ENCODE measurements at regions not wholly inside any gene's neighbourhood (a gene's known extent, or its start where the extent isn't known, plus 50 kb on each side); places are given as distances from the start of the nearest gene placed in this dataset.

DNA sequence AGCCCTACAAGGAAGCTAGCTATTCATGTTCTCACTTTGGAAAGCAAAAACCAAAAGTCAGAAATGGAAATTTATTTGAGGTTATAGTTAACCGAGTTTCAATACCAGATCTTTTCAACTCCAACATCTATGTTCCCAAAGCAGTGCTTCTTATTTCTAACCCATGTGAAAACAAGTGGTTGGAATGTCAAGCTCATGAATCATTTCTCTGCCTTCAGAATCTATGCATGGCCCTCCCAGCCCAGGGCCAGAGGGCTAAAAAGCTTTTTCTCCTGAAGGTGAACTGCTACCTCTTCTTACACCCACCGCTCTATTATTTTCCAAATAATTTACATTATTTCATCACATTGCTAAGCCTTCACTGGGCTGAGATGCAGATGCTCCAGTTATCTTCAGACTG, 158.4 kb downstream of the SP3 start:
- TF ChIP-seq, protein P1, sequence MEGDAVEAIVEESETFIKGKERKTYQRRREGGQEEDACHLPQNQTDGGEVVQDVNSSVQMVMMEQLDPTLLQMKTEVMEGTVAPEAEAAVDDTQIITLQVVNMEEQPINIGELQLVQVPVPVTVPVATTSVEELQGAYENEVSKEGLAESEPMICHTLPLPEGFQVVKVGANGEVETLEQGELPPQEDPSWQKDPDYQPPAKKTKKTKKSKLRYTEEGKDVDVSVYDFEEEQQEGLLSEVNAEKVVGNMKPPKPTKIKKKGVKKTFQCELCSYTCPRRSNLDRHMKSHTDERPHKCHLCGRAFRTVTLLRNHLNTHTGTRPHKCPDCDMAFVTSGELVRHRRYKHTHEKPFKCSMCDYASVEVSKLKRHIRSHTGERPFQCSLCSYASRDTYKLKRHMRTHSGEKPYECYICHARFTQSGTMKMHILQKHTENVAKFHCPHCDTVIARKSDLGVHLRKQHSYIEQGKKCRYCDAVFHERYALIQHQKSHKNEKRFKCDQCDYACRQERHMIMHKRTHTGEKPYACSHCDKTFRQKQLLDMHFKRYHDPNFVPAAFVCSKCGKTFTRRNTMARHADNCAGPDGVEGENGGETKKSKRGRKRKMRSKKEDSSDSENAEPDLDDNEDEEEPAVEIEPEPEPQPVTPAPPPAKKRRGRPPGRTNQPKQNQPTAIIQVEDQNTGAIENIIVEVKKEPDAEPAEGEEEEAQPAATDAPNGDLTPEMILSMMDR (IDR thresholded peaks at IDR 0.05), result no peak
- TF ChIP-seq POLR2A (IDR thresholded peaks at IDR 0.05), result no peak
